ENCODE measurements at regions not wholly inside any gene's neighbourhood (a gene's known extent, or its start where the extent isn't known, plus 50 kb on each side); places are given as distances from the start of the nearest gene placed in this dataset.

- no peak for DNase-seq
Measured at GRCh38 chr15:25946241-25946805, 83.2 kb upstream of the ATP10A start.

- no peak for DNase-seq
Measured at GRCh38 chr15:25944386-25944785, 81.3 kb upstream of the ATP10A start.

GRCh38 chr15:25943831-25944230 is 80.7 kb upstream of the ATP10A start:
- DNase-seq = no peak

GRCh38 chr15:25939122-25939521 is 76.0 kb upstream of the ATP10A start:
- no peak for DNase-seq

- DNase-seq = no peak
Measured at GRCh38 chr15:25937796-25938195, 74.7 kb upstream of the ATP10A start.

- DNase-seq = no peak
Measured at GRCh38 chr15:25936004-25936403, 72.9 kb upstream of the ATP10A start.

GRCh38 chr15:25933456-25934158 is 70.5 kb upstream of the ATP10A start:
- peak; percentile 79 for DNase-seq

- no peak for DNase-seq
Measured at GRCh38 chr15:25932696-25933095, 69.6 kb upstream of the ATP10A start.

GRCh38 chr15:25931851-25932250 is 68.7 kb upstream of the ATP10A start:
- DNase-seq = no peak

- no peak for DNase-seq
Measured at GRCh38 chr15:25930931-25931330, 67.8 kb upstream of the ATP10A start.

Measured in activated CD4-positive, alpha-beta T cell treated with anti-CD3 and anti-CD28 coated beads for 48 hours (primary cell).